ENCODE measurements at regions not wholly inside any gene's neighbourhood (a gene's known extent, or its start where the extent isn't known, plus 50 kb on each side); places are given as distances from the start of the nearest gene placed in this dataset.
A peak's percentile ranks its signal among the peaks of the same experiment; 100 is the strongest.

DNA sequence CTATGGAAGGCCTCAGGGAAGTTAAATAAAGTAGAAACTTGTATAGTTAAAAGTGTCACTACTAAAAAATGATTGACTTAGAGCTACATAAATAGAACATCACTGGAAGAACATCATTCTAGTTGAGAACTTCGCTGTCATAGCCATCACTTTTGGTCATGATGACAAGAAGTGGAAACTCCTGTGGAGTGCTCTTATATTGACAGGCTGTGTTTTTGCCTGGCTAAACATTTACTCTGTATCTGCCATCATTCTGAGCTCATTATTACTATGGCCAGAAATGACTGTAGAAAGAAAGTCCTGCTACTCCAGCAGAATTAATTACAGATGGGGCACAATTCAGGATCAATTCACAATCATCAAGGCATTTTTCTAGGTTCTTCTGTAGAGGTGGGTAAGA, 165.1 kb upstream of the GOLIM4 start:
- Histone ChIP-seq H3K9me3 (no peaks in the 10 kb centered on the region), H3K4me1 (no peaks in the 10 kb centered on the region), H3K27me3 (no peaks in the 10 kb centered on the region), H3K27ac (no peak overlapping the region), H3K36me3 (no peaks in the 10 kb centered on the region), H3K4me3 (no peak overlapping the region)
- TF ChIP-seq, protein P1, sequence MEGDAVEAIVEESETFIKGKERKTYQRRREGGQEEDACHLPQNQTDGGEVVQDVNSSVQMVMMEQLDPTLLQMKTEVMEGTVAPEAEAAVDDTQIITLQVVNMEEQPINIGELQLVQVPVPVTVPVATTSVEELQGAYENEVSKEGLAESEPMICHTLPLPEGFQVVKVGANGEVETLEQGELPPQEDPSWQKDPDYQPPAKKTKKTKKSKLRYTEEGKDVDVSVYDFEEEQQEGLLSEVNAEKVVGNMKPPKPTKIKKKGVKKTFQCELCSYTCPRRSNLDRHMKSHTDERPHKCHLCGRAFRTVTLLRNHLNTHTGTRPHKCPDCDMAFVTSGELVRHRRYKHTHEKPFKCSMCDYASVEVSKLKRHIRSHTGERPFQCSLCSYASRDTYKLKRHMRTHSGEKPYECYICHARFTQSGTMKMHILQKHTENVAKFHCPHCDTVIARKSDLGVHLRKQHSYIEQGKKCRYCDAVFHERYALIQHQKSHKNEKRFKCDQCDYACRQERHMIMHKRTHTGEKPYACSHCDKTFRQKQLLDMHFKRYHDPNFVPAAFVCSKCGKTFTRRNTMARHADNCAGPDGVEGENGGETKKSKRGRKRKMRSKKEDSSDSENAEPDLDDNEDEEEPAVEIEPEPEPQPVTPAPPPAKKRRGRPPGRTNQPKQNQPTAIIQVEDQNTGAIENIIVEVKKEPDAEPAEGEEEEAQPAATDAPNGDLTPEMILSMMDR (IDR thresholded peaks at IDR 0.05) = no peak
- DNase-seq (ENCODE audit: low spot score) = no peak

DNA sequence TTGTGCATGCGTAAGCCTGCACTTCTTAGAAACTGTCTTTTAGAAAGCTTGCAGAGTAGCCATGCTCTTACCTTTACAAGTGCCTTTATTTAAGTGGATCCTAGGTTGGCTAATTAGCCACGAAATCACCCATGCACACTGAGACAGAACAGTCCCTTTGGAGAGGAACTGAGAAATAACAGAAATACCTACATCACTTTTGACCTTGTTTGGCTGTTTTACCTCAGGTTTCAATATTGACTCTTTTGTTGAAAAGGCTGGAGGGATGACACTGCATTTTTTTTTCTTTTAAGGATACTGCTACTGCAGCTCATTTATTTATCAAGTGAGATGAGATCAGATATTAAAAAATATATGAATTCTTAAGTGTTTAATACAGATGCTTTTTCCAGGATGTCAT, 155.6 kb upstream of the GOLIM4 start:
- TF ChIP-seq, protein P1 (IDR thresholded peaks at IDR 0.05) = no peak
- no peak overlapping the region for H3K4me3 ChIP-seq
- H3K27me3 ChIP-seq = no peaks in the 10 kb centered on the region
- no peaks in the 10 kb centered on the region for H3K36me3 ChIP-seq
- DNase-seq (ENCODE audit: low spot score) = no peak
- peaks cover 0 to 9% of the 10 kb centered on the region in 2 donors for H3K4me1 ChIP-seq
- no peaks in the 10 kb centered on the region for H3K9me3 ChIP-seq
- H3K27ac ChIP-seq = no peak overlapping the region

DNA sequence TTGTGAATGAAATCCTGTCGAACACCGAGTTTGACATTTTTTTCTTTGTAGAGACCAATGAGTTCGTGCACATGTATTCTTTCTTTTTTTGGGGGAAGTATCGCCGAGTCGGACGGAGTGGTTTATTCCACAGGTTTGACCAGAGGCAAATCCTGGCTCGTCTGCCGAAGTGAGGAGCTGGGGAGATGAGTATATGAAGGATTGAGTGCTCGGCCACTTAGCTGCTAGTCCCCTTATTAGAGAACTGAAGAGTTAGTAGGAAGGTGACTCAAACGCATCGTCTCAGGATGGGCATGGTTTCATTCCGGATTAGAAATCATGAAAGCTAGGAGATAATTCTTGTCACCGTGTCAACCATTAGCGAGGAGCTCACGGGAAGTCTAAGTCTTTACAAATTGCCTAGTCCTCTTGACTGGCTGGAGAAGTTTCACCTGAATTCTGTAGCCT, 154.7 kb upstream of the GOLIM4 start:
- H3K27me3 ChIP-seq = no peaks in the 10 kb centered on the region
- peaks cover 0 to 9% of the 10 kb centered on the region in 2 donors for H3K4me1 ChIP-seq
- peak overlapping the region; percentile 75 to 85 for H3K27ac ChIP-seq
- TF ChIP-seq, protein P1 (IDR thresholded peaks at IDR 0.05) = no peak
- DNase-seq (ENCODE audit: low spot score) = no peak
- H3K9me3 ChIP-seq = no peaks in the 10 kb centered on the region
- peak overlapping the region; percentile 50 to 62 for H3K4me3 ChIP-seq
- no peaks in the 10 kb centered on the region for H3K36me3 ChIP-seq

DNA sequence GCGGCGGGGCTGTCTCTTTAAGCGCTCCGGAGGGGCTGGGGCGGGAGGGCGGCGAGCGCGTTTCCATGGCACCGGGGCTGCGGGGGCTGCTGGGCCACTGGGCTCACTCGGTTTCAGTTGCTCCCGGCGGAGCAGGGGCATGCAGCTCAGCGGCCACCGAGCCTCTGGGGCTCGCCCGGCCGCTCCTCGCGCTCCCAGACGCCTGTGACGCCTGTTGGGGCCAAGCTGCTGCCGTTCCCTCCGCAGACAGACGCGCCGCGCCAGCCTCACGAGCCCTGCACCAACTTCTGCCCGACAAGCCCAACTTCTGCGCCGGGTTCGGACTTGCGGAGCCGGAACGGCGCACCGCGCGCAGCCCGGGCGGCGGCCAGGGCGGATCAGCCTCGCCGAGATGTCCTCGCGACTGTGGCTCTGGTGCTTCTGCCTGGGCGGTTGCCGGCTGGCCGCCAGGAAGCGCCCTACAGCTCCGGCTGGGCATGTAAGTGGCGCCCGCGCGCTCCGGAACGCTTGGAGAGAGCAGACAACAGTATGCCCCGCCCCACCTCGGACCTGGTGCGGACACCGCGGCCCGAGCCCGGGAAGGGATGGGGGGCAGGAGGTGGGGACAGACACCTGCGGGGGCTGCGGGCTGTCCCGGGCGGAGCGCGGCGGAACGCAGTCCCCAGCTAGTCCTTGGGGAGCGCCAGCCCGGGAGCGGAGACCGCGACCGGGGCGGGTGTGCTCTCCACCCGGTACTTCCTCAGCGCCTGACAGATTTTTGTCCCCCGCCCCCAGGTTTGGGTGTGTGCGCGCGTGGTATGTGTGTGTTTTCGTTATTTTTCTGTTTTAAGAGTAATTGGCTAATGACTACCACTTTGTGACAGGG, 154.1 kb upstream of the GOLIM4 start:
- H3K27me3 ChIP-seq = no peaks in the 10 kb centered on the region
- TF ChIP-seq, protein P1 (IDR thresholded peaks at IDR 0.05) = peak; percentile 18 to 47
- peak; percentile 62 for DNase-seq (ENCODE audit: low spot score)
- H3K9me3 ChIP-seq = no peaks in the 10 kb centered on the region
- no peaks in the 10 kb centered on the region for H3K36me3 ChIP-seq
- peak overlapping the region; percentile 75 to 85 for H3K27ac ChIP-seq
- peak overlapping the region; percentile 50 to 62 for H3K4me3 ChIP-seq
- peaks cover 0 to 9% of the 10 kb centered on the region in 2 donors for H3K4me1 ChIP-seq

DNA sequence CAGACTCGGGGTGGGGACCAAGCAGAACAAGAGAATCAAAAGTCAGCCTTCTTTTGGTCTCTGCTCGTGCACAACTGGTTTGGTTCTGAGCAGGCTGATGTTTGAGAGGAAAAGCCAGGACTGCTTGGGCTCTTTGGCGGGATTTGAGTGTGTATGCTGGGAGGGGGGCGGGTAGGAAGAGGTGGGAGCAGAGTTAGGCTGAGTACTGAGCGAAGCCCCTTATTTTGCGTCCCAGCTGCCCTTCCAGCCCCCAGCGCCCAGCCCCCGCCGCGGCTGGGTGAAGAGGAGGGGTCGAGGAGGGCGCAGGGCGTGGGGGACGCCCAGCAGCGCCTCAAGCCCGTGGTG, 153.5 kb upstream of the GOLIM4 start:
- peak overlapping the region; percentile 75 to 85 for H3K27ac ChIP-seq
- TF ChIP-seq, protein P1 (IDR thresholded peaks at IDR 0.05) = no peak
- no peaks in the 10 kb centered on the region for H3K36me3 ChIP-seq
- no peaks in the 10 kb centered on the region for H3K27me3 ChIP-seq
- no peak for DNase-seq (ENCODE audit: low spot score)
- peak overlapping the region; percentile 50 to 62 for H3K4me3 ChIP-seq
- H3K9me3 ChIP-seq = no peaks in the 10 kb centered on the region
- H3K4me1 ChIP-seq = peaks cover 0 to 9% of the 10 kb centered on the region in 2 donors

All from right atrium auricular region (tissue), 2 donors.